Epithelial cell of proximal tubule (primary cell): ENCODE measurements at regions not wholly inside any gene's neighbourhood (a gene's known extent, or its start where the extent isn't known, plus 50 kb on each side); places are given as distances from the start of the nearest gene placed in this dataset.

ENCODE experiments used
- DNase-seq: peaks from one replicate; pipeline ENCODE4 v3.0.0-alpha.2; 2011; ENCODE audit warnings: low read depth
- H3K4me3 ChIP-seq: 2 replicates; pipeline ENCODE4 v1.5.1; 2011; ENCODE audit warnings: low read depth, mild to moderate bottlenecking, low read length
- TF ChIP-seq, protein P1 (sequence below): conservative IDR thresholded peaks from 2 replicates; pipeline ENCODE4 v1.5.1; 2012; ENCODE audit warnings: low read depth, mild to moderate bottlenecking, low read length

DNA sequence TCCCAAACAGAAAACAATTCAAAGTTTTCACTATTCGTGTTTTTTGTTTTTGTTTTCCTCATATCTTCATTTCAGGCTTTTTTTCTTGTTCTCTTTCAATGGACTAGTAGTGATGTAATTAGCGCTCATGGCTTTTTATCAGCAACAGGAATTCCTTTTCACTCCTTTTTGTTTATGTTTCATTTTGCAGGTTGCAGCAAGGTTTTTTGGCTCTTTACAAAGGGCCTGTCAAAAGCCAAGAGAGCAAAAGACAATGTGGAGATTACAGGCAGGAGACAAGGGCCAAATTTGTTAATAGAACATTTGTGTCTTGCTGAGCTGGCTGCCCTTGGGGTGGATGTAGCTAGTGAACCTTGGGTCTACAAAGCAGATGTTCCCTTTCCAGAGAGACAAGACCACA, 467.4 kb upstream of the CDH20 start:
- DNase-seq: no peak
- TF ChIP-seq, protein P1, sequence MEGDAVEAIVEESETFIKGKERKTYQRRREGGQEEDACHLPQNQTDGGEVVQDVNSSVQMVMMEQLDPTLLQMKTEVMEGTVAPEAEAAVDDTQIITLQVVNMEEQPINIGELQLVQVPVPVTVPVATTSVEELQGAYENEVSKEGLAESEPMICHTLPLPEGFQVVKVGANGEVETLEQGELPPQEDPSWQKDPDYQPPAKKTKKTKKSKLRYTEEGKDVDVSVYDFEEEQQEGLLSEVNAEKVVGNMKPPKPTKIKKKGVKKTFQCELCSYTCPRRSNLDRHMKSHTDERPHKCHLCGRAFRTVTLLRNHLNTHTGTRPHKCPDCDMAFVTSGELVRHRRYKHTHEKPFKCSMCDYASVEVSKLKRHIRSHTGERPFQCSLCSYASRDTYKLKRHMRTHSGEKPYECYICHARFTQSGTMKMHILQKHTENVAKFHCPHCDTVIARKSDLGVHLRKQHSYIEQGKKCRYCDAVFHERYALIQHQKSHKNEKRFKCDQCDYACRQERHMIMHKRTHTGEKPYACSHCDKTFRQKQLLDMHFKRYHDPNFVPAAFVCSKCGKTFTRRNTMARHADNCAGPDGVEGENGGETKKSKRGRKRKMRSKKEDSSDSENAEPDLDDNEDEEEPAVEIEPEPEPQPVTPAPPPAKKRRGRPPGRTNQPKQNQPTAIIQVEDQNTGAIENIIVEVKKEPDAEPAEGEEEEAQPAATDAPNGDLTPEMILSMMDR: no peak
- no peak overlapping the region for H3K4me3 ChIP-seq

GRCh38 chr18:60870261-60871153, 462.7 kb upstream of the CDH20 start:
- H3K4me3 ChIP-seq: no peak overlapping the region
- no peak for DNase-seq
- TF ChIP-seq, protein P1: no peak

GRCh38 chr18:60872434-60872833, 460.8 kb upstream of the CDH20 start:
- DNase-seq: no peak
- H3K4me3 ChIP-seq: no peak overlapping the region
- TF ChIP-seq, protein P1: no peak

- TF ChIP-seq, protein P1: no peak
- H3K4me3 ChIP-seq: no peak overlapping the region
- no peak for DNase-seq
Measured at GRCh38 chr18:60873708-60874107, 459.5 kb upstream of the CDH20 start.

DNA sequence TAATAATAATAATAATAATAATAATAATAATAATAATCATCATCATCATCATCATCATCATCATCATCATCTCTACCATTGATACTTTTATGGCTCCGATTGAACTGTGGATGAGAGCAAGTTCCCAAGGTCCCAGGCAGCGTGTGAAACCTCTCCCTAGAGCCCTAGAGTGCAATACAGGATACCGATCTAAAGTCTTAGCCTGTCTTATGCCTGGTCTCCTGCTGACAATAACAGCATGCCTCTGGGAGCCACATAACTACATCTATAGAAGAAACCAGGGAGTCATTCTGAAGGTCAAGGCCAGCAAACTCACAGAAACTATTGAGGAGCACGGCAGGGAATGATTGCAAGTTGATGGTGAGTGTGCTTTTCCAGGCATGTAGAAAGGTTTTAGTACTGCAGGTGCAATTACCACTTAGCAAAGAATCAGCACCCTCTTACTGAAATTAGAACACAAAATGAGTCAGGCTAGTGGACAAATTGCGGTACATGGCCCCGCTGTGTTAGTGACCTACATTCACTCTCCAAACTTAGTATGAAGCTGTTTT, 457.2 kb upstream of the CDH20 start:
- TF ChIP-seq, protein P1: no peak

GRCh38 chr18:60880184-60880583, 453.0 kb upstream of the CDH20 start:
- TF ChIP-seq, protein P1: no peak
- DNase-seq: no peak
- H3K4me3 ChIP-seq: no peak overlapping the region

More for the DNA sequence above, 457.2 kb upstream of the CDH20 start:
- no peak for DNase-seq
- H3K4me3 ChIP-seq: no peak overlapping the region
